Stomach (tissue), 8 donors: ENCODE measurements at regions not wholly inside any gene's neighbourhood (a gene's known extent, or its start where the extent isn't known, plus 50 kb on each side); places are given as distances from the start of the nearest gene placed in this dataset.
"Not testable (repeated sequence)": the region's sequence is repeated elsewhere in the genome, so short reads cannot be mapped to it uniquely, and the experiment has no call there.

ENCODE experiments used
- DNase-seq, 2 donors: peaks; one replicate each; pipeline versions ENCODE4 v3.0.0 to v3.0.0-alpha.2; 2013 to 2019
- H3K27ac ChIP-seq, 5 donors: fragments of 200-600 bp in 4 of 5; sonication (generic) in 4 of 5; one replicate each; pipeline ENCODE4 v1.5.1; 2013 to 2019; ENCODE audit warnings: mild to moderate bottlenecking in 1 of 5, moderate library complexity in 1 of 5
- H3K27me3 ChIP-seq, 3 donors: fragments of 200-600 bp; sonication (generic); one replicate each; pipeline ENCODE4 v1.5.1; 2017 to 2019; ENCODE audit warnings: mixed run types in 1 of 3
- H3K36me3 ChIP-seq, 4 donors: fragments of 200-600 bp; sonication (generic); 1 replicate in 3 of 4; 2 replicates in 1 of 4; pipeline ENCODE4 v1.5.1; 2016 to 2019
- H3K4me1 ChIP-seq, 4 donors: fragments of 200-600 bp; sonication (generic); one replicate each; pipeline ENCODE4 v1.5.1; 2016 to 2019
- H3K4me3 ChIP-seq, 4 donors: fragments of 200-600 bp; sonication (generic) in 3 of 4; one replicate each; pipeline ENCODE4 v1.5.1; 2016 to 2019; ENCODE audit warnings: mild to moderate bottlenecking in 1 of 4
- H3K9me3 ChIP-seq, 4 donors: fragments of 200-600 bp; sonication (generic); one replicate each; pipeline ENCODE4 v1.5.1; 2016 to 2019
- CTCF ChIP-seq, 7 experiments: fragments of 450-650 bp in 4 of 7; fragments of 200-600 bp in 3 of 7; sonication (generic) in 3 of 7; IDR thresholded peaks; one replicate each; pipeline ENCODE4 v1.5.1; 2016 to 2019; ENCODE audit warnings: antibody characterized with exemption in 7 of 7, control low read depth in 2 of 7, mild to moderate bottlenecking in 1 of 7
- EP300 ChIP-seq: sonication (generic); formaldehyde crosslinking; IDR thresholded peaks from one replicate; pipeline ENCODE4 v1.6.1; 2017; ENCODE audit warnings: antibody characterized with exemption
- POLR2A ChIP-seq, 4 donors: fragments of 450-650 bp; IDR thresholded peaks; one replicate each; pipeline ENCODE4 v1.6.1; 2016; ENCODE audit warnings: antibody characterized with exemption in 4 of 4, control low read depth in 2 of 4, mild to moderate bottlenecking in 1 of 4, moderate library complexity in 1 of 4
- POLR2AphosphoS5 ChIP-seq, 3 donors: sonication (generic); formaldehyde crosslinking; IDR thresholded peaks; one replicate each; pipeline ENCODE4 v1.6.1; 2016; ENCODE audit warnings: antibody characterized with exemption in 3 of 3
- WGBS, 5 donors: extraction: QIAGEN DNeasy Blood & Tissue Kit in 3 of 5; methylation state at CpG; one replicate each; pipeline versions ENCODE4 v1.1.5 to v1.1.7; 2013 to 2018; 5-methylcytosine and 5-hydroxymethylcytosine counted together
- intact Hi-C: fragments of 100-400 bp; cut with DNase I; formaldehyde crosslinking; loops from one replicate; pipeline ENCODE4 v1.15.1; 2023; ENCODE audit warnings: low total_unique reads
- donor health status: healthy with polysubstance abuse.
- donor health status: Bipolar disorder and iron deficiency.
- donor health status: healthy.

DNA sequence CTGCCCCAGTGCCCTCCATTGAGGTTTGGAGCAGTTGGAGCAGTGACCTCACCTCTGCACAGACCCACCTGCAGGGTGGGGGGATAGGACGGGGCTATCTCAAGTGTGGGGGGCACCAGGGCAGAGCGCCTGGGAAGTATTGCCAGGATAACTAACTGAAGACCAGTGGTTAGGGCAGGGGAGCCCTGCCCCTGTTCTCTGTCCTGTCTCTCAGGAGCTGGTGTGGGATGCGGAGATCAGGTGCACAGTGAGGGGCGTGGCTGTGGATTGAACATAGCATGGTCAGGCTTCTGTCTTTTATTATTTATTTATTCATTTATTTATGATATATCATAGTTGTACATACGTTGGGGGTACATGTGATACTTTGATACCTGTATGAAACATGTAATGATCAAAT, 256.6 kb downstream of the GADD45G start:
- not testable (repeated sequence) for DNase-seq

GRCh38 chr9:89862316-89862715, 257.5 kb downstream of the GADD45G start:
- DNase-seq, result no peak
- Histone ChIP-seq H3K9me3 (peaks cover 0 to 5% (median 3%) of the 10 kb centered on the region in 4 donors), H3K36me3 (no peaks in the 10 kb centered on the region), H3K27ac (no peak overlapping the region), H3K4me3 (no peak overlapping the region), H3K4me1 (peaks cover 0 to 8% (median 3%) of the 10 kb centered on the region in 4 donors), H3K27me3 (no peaks in the 10 kb centered on the region)
- intact Hi-C loops, result no loop called here
- 16 to 36% (median 32%) methylated on average over 4 of the region's 4 CpGs for WGBS, 5 donors
- TF ChIP-seq POLR2A (IDR thresholded peaks at IDR 0.05) (no peak), CTCF (IDR thresholded peaks at IDR 0.05) (no peak), POLR2AphosphoS5 (IDR thresholded peaks at IDR 0.05) (no peak), EP300 (no peak)

More for the DNA sequence above, 256.6 kb downstream of the GADD45G start:
- H3K36me3 ChIP-seq, H3K4me1 ChIP-seq, H3K27ac ChIP-seq, H3K9me3 ChIP-seq, H3K27me3 ChIP-seq, H3K4me3 ChIP-seq, intact Hi-C loops: not testable (repeated sequence)
- 85 to 90% (median 89%) methylated on average over 5 of the region's 5 CpGs for WGBS, 5 donors

GRCh38 chr9:89863141-89863540, 258.3 kb downstream of the GADD45G start:
- Histone ChIP-seq H3K36me3 (no peaks in the 10 kb centered on the region), H3K27me3 (no peaks in the 10 kb centered on the region), H3K9me3 (peaks cover 0 to 4% (median 1%) of the 10 kb centered on the region in 4 donors), H3K4me3 (no peak overlapping the region), H3K27ac (no peak overlapping the region), H3K4me1 (peaks cover 0 to 8% (median 3%) of the 10 kb centered on the region in 4 donors)
- WGBS, 5 donors, result 78 to 88% (median 84%) methylated on average over 8 of the region's 8 CpGs
- intact Hi-C loops, result no loop called here
- no peak for DNase-seq
- TF ChIP-seq EP300, result no peak
- no peak for TF ChIP-seq POLR2A (IDR thresholded peaks at IDR 0.05)
- no peak for TF ChIP-seq POLR2AphosphoS5 (IDR thresholded peaks at IDR 0.05)
- TF ChIP-seq CTCF (IDR thresholded peaks at IDR 0.05), result no peak

DNA sequence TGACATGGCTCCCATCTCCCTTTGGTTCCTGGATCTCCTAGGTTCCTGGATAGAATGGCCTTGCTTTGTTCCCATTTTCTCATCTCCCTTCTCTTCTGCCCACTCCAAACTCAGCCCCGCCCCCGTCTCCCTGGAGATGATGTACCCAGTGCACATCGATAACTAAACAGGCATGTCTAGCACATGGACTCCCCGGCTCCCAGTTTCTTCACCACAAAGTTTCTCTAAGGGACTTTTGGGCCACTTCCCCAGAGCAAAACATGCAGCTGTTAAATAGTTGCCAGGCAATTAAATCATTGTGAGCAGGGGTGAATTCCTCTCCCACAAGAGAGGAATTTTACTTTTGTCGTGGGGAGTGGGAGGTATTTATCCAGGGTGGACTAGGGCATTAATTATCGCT, 259.0 kb downstream of the GADD45G start:
- DNase-seq, result no peak
- H3K27me3 ChIP-seq, result no peaks in the 10 kb centered on the region
- H3K9me3 ChIP-seq, result no peaks in the 10 kb centered on the region
- peaks cover 0 to 8% (median 3%) of the 10 kb centered on the region in 4 donors for H3K4me1 ChIP-seq
- no peaks in the 10 kb centered on the region for H3K36me3 ChIP-seq
- no peak overlapping the region for H3K4me3 ChIP-seq
- 71 to 82% (median 80%) methylated on average over 6 of the region's 6 CpGs for WGBS, 5 donors
- no peak overlapping the region for H3K27ac ChIP-seq
- TF ChIP-seq POLR2AphosphoS5 (IDR thresholded peaks at IDR 0.05), result no peak
- intact Hi-C loops, result no loop called here

GRCh38 chr9:89864257-89864656, 259.4 kb downstream of the GADD45G start:
- intact Hi-C loops, result no loop called here
- Histone ChIP-seq H3K36me3 (no peaks in the 10 kb centered on the region), H3K27me3 (no peaks in the 10 kb centered on the region), H3K27ac (no peak overlapping the region), H3K4me3 (no peak overlapping the region), H3K9me3 (no peaks in the 10 kb centered on the region), H3K4me1 (peaks cover 0 to 8% (median 3%) of the 10 kb centered on the region in 4 donors)
- 82 to 96% (median 90%) methylated on average over 5 of the region's 5 CpGs for WGBS, 5 donors
- no peak for DNase-seq
- no peak for TF ChIP-seq POLR2AphosphoS5 (IDR thresholded peaks at IDR 0.05)
- TF ChIP-seq POLR2A (IDR thresholded peaks at IDR 0.05), result no peak
- TF ChIP-seq EP300, result no peak
- TF ChIP-seq CTCF (IDR thresholded peaks at IDR 0.05), result no peak
